ENCODE measurements at regions not wholly inside any gene's neighbourhood (a gene's known extent, or its start where the extent isn't known, plus 50 kb on each side); places are given as distances from the start of the nearest gene placed in this dataset.

DNA sequence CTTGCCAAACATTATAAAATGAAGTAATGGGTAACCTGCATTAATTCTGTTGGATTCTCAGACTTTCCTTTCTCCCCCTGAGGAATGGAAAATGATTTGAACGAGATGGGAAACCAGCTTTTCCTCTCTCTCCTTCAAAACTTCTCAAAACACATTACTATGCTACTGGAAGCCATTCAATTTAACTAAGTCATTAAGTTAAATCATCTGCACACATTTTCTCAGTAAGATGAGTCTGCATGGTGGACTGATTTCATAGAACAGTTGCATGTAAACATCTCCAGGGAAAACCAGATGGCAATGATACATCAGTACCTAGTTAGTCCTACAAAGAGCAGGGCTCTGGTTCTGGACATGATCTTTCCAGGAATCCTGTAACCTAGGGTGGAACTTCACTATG, 59.9 kb downstream of the BMP4 start:
- no peak for DNase-seq (ENCODE audit: low spot score)

DNA sequence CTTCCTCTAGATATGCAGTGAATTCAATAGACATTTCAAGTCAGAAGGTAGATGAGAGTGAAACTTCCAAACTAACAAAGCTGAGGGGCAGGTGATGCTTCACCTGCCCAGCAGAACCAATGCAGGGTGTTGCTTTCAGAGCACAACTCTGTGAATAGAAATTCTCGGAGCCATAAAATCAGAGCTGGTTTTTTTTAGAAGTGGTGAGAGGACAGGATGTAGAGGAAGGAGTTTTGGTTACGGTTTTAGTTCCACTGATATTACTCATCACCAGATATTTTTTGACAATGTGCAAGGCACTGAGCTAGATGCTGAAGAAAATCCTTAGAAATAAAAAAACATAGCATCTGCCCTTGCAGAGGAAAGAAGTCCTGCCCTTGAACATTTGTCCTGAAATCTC, 62.2 kb downstream of the BMP4 start:
- DNase-seq (ENCODE audit: low spot score) = no peak

DNA sequence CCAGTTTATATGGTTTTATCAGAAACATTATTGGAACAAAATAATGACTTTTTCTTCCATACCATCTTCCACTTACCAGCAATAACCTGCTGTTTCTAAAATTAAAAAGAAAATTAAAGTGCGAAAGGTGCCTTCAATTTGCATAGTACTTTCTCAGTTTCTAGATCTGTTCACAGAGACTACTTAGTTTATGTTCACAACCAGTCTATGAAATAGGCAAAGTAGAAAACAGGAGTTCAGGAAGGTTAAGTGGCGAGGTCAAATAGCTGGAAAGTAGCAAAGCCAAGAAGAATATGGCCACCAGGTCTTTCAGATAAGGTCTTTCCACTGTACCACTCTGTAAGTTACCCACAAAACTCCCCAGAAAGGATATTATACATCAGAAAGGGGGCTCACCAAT, 63.3 kb downstream of the BMP4 start:
- DNase-seq (ENCODE audit: low spot score) = no peak

- DNase-seq (ENCODE audit: low spot score) = no peak
Observed at GRCh38 chr14:53890611-53891101, 66.0 kb downstream of the BMP4 start.

DNA sequence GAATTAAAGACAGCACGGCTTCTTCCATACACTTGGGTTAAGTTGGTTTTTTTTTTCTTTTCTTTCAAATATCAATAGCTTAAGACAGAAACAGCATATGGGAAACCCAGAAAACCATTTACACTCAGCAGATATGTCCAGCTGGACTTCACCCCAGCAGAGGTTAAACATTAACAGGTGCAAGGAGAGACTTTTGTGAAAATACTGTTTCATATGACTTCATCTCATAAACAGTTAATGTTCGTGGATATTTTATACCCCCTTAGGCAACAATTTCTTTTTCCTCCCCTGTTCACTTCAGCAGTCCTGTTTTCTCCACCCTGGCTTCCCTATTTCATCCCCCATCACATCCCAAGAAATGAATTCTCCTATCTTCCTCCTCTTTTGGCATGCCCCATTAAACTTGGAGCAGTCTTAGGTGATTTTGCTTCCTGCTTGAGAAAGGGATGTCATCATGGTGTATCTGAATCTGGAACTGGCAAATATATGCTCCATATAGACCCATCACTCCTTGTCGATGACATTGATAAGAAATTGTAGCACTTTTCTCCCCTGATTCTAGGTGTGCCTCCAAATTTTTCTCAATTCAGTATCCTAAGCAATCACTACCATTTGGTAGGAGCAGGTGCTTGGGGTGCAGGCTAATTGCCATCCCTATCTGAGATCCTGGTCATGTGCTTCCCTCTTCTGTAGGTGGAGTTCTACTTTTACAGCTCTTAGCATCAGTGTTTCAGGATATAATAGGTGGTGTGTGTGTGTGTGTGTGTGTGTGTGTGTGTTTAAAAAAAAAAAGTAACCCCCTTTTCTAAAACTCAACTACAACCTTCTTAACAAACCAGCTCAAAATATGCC, 67.9 kb downstream of the BMP4 start:
- DNase-seq (ENCODE audit: low spot score) = no peak

- DNase-seq (ENCODE audit: low spot score) = no peak
Observed at GRCh38 chr14:53885136-53885640, 71.4 kb downstream of the BMP4 start.

- no peak for DNase-seq (ENCODE audit: low spot score)
Observed at GRCh38 chr14:53884601-53885000, 72.0 kb downstream of the BMP4 start.

DNA sequence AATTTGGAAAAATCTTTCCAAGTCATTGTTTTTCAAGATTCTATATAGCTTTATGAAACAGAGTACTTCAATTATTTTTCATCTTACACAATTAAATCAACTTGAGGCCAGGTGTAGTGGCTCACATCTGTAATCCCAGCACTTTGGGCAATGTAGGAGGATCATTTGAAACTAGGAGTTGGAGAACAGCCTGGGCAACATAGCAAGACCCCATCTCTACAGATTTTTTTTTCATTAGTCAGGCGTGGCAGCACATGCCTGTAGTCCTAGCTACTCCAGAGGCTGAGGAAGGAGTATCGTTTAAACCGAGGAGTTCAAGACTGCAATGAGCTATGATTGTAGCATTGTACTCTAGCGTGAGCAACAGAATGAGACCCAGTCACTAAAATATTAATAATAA, 72.9 kb downstream of the BMP4 start:
- no peak for DNase-seq (ENCODE audit: low spot score)

DNA sequence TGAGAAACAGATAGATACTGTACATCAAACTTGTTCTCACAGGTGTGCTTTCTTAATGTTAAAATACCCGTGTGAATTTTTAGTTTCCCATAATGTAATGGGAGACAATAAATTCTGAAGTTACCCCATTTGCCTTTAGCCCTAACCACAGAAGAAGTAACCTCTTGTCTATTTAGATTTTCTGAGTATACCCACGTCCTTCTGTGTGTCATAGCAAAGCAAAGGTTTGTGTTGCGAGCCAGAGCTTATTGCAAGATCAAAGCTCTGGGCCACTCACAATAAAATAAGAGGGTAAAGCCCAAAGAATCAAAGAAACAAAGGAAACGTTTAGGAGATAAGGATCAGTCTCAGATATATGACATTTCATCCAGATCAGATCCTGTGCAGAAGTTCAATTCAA, 73.9 kb downstream of the BMP4 start:
- DNase-seq (ENCODE audit: low spot score) = no peak

DNA sequence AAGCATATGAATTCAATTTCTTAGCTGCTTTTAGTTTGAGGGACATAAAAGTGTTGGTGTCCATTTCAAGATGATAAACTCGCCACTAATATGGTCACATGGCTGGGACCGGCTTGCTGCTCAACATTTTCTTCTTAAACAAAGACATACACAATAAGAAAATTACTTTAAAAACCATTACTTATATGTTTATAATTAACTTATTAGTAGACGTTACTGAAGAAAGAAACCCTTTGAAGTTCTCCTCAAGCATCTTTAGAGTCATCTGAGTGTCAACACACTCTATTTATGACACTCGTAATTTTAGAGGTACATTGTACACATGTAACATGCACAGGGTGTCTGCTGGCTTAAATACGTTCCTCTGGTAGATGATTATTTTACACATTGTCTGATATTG, 74.7 kb downstream of the BMP4 start:
- no peak for DNase-seq (ENCODE audit: low spot score)

- DNase-seq (ENCODE audit: low spot score) = no peak
Observed at GRCh38 chr14:53881161-53881871, 75.3 kb downstream of the BMP4 start.

GRCh38 chr14:53880761-53881160, 75.9 kb downstream of the BMP4 start:
- no peak for DNase-seq (ENCODE audit: low spot score)

GRCh38 chr14:53879747-53880146, 76.9 kb downstream of the BMP4 start:
- no peak for DNase-seq (ENCODE audit: low spot score)

DNA sequence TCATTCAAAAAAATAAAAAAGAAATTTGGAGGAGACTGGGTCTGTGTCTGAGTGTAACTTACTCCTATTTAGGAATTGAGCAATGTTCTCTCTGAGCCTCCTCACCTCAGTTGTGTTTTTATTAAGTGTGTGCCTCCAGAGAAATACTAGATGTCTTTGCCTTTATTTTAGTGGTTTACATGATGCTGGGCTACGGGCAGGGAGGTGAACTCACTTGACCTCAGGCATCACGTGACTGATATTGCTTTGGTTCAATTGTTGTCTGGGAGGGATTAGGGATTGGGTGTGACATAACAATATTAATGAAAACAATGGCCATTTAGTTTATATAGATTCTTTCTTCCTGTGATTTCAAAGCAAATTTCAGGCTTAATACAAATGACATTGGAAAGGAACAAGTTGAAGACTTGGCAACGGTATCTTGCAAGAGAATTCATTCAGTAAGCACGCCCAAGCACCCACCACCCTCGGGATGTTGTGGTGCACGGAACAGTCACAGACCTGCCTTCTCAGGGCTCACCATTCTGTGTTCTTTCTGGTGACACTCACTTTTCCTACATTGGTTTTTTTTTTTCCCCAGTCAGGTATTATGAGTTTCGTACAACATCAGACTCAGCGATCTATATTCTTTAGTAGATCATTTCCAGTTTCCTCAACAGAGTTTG, 77.5 kb downstream of the BMP4 start:
- DNase-seq (ENCODE audit: low spot score) = no peak

GRCh38 chr14:53875324-53875897, 81.2 kb downstream of the BMP4 start:
- no peak for DNase-seq (ENCODE audit: low spot score)

GRCh38 chr14:53874704-53875103, 81.9 kb downstream of the BMP4 start:
- DNase-seq (ENCODE audit: low spot score) = no peak

- no peak for DNase-seq (ENCODE audit: low spot score)
Observed at GRCh38 chr14:53872681-53873089, 83.9 kb downstream of the BMP4 start.

GRCh38 chr14:53871951-53872350, 84.7 kb downstream of the BMP4 start:
- DNase-seq (ENCODE audit: low spot score) = no peak

GRCh38 chr14:53871011-53871410, 85.6 kb downstream of the BMP4 start:
- no peak for DNase-seq (ENCODE audit: low spot score)

- DNase-seq (ENCODE audit: low spot score) = no peak
Observed at GRCh38 chr14:53865711-53866110, 90.9 kb downstream of the BMP4 start.

- DNase-seq (ENCODE audit: low spot score) = no peak
Observed at GRCh38 chr14:53861781-53862180, 94.8 kb downstream of the BMP4 start.

DNA sequence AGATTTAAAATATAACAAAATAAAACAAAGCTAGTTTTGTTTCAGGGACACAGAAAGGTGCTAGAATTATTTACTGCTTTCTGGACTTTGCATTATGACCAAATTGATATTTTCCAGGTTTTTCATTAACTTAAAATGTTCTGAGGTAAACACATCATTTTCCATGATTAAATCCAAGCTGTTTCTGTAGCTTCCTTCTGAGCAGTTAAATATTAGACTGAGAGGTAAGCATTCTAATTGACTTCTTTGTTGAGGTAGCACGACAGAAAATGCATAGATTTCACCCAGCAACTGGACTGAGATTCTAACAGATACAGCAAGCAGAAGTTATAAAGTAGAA, 98.3 kb downstream of the BMP4 start:
- DNase-seq (ENCODE audit: low spot score) = no peak
